Glomerular visceral epithelial cell (primary cell): ENCODE measurements at regions not wholly inside any gene's neighbourhood (a gene's known extent, or its start where the extent isn't known, plus 50 kb on each side); places are given as distances from the start of the nearest gene placed in this dataset.
"Not testable (repeated sequence)": the region's sequence is repeated elsewhere in the genome, so short reads cannot be mapped to it uniquely, and the experiment has no call there.

Source experiments
- DNase-seq: peaks from one replicate; pipeline ENCODE4 v3.0.0-alpha.2; 2016; ENCODE audit errors: extremely low spot score

DNA sequence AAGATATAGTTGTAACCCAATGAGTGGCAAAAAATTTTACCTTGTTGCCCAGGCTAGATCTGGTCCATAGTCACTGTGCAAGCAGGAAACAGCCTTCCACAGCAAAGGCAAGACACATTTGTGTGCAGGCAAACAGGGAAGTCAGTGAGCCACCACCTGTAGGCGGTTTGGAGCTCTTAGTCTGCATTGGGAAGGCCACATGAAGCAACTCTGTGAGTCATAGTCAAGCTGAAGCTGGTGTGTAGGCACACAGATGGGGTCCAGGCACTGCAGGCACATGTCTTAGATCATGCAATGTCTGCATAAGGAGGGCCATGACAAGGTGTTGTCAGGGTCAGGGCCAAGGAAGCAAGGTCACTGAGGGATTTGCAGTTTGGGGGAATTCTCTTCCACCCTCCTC lies 543.2 kb upstream of the EPHA7 start:
- DNase-seq = no peak

- no peak for DNase-seq
These were observed 535.2 kb upstream of the EPHA7 start for GRCh38 chr6:93954584-93954983.

- DNase-seq = no peak
These were observed 524.3 kb upstream of the EPHA7 start for GRCh38 chr6:93943661-93944060.

- no peak for DNase-seq
These were observed 521.0 kb upstream of the EPHA7 start for GRCh38 chr6:93940381-93940780.

DNA sequence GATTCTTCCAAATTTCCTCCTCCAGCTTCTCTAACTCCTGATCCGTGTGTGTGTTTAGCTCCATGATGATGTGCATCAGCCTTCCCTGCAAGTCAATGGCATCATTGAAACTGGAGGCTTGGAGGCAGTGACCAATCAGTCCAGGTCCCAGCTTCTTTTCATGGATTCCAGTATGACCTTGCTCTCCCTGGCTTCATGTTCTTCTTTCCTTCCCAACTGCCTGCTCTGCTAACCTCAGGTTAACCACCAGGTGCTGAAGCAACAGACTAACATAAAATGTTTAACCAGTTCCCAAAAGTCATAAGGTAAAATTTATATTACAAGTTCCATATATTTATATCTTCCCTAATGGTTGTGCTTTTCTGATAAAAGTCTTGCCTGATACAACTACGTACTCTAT lies 512.8 kb upstream of the EPHA7 start:
- no peak for DNase-seq

GRCh38 chr6:93927731-93928130 lies 508.4 kb upstream of the EPHA7 start:
- DNase-seq = no peak

- no peak for DNase-seq
These were observed 500.0 kb upstream of the EPHA7 start for GRCh38 chr6:93919365-93919764.

DNA sequence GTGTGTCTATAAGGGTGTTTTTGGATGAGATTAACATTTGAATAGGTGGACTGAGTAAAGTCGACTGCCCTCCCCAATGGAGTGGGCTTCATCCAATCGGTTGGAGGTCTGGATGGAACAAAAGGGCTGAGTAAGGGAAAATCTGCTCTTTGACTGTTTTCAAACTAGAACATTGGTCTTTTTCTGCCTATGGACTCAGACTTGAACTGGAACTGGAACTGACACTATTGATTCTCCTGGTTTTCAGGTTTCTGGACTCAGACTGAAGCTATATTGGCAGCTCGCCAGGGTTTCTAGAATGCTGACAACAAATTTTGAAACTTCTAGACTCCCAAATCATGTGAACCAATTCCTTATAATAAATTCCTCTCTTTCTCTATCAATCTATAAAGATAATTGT lies 498.9 kb upstream of the EPHA7 start:
- DNase-seq = no peak

DNA sequence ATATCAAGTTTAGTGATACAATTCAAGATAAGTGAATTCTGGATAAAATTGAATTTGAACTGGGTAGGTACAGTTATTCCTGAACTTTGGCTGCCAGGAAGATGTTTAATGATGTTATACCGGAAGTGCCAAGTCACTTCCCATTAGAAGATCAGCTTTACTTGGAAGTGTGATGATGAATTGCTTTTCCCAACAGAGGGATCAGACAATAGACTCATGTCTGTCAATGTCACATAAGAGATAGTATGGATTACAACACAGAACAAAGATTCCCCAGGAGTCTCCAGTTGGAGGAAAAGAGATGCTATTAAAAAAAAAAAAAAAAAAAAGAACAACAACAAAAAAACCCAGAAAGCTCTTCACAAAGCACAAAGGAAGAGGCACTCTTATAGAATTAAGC lies 497.9 kb upstream of the EPHA7 start:
- no peak for DNase-seq

DNA sequence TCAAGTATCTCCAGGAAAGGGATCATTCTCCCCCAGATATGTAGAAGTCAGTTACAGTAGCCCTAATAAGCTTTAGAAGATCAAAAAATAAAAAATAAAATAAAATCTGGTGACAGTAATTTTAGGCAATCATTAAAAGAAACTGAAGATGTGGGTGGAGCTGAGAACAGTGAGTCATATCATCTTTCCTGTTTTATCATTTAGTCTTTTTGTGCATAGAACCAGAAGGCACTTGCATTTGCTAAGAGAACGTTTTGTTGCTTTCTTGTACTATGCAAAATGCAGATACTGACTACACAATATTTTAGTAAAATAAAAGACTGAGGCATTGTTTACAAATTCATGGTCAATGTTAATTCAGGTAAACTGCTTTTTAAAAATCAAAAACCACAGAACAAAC lies 497.4 kb upstream of the EPHA7 start:
- no peak for DNase-seq

DNA sequence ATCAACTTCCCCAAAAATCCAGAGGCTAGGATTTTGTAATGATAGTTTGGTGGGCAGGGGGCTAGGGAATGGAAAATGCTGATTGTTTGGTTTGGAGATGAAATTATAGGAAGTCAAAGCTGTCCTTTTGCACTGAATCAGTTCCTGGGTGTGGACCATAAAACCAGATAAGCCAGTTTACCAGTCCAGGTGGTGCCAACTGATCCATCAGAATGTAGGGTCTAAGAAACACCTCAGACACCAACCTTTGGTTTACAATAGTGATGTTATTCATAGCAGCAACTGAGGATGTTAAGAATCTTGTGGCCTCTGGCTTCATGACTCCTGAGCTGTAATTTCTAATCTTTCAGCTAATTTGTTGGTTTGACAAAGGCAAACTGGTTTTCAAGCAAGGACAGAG lies 496.6 kb upstream of the EPHA7 start:
- no peak for DNase-seq

DNA sequence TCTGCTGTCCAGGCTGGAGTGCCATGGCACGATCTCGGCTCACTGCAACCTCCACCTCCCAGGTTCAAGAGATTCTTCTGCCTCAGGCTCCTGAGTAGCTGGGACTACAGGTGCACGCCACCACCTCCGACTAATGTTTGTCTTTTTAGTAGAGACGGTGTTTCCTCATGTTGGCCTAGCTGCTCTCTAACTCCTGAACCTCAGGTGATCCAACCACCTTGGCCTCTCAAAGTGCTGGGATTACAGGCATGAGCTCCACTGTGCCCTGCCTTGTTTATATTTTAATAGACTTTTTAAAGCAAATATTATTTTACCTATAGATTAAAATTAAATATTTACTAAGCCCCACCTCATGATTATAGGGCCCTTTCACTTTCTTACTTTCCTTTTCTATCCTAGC lies 483.2 kb upstream of the EPHA7 start:
- DNase-seq = no peak

- no peak for DNase-seq
These were observed 480.8 kb upstream of the EPHA7 start for GRCh38 chr6:93900142-93900541.

DNA sequence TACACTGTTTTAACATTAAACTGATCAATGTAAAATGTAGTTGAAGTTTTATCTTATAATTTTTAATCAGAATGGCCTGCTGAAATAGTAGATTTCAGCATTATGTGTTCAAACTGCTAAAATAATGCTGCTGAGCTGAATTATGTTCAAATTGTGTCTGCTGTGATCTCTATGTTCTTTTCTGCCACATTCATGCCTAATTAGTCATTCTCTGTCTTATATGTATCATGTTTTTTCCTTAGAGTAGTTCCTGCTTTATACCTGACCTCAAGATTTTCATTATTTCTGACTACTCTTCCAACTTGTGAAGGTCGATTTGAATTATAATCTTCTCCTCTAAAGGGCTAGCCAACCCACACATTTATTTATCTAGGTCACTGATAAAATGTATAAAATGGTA lies 476.7 kb upstream of the EPHA7 start:
- DNase-seq = no peak

DNA sequence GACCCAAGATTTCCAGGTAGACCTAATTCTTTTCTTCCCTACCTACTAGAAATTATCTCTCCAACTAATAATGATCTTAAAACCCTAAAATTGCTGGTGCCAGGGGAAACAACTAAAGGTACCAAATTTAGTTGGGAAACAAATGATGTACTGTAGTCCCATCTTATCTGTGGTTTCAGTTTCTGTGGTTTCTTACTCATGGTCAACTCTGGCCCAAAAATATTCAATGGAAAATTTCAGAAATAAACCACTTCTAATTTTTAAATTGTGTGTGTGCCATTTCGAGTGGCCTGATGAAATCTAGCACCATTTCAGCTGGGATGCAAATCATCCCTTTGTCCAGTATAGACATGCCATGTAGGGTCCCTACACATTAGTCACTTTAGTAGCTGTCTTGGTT lies 475.2 kb upstream of the EPHA7 start:
- no peak for DNase-seq

DNA sequence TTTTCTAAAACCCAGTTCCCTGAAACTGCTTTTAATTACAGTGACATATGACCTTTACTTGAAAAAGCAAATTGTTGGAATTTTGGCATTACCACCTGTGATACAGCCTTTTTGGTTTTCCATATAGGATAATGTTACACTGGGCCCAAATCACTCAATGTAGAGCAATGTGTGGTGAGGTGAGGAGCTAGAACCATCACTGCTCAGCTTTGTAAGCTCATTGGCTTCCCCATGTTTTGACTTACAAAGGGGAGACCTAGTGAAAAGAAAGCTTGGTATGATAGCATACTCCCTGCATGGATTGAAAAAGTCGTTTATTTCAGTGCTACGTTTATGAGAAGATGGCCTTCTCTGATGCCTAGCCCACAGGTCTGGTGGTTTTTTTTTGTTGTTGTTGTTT lies 470.4 kb upstream of the EPHA7 start:
- DNase-seq = no peak

- DNase-seq = no peak
These were observed 467.1 kb upstream of the EPHA7 start for GRCh38 chr6:93886416-93886815.

DNA sequence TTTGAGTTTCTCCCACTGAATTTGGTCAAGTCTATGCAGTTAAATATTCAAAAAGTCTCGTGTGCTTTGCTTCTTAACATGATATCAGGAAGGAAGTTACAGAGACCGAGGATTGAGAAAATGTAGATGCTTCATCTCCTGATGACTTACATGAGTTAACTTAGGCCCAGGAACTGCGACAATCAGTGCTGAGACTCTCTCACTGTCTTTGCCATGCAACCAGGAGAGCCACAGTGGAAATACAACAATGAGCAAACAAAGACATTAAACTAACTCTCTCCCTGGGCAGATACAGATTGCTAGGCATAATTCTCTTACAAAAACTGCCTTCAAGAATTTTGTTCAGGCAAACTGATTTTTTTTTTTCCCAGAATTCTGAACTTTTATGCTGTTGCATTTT lies 440.6 kb upstream of the EPHA7 start:
- no peak for DNase-seq

- no peak for DNase-seq
These were observed 438.9 kb upstream of the EPHA7 start for GRCh38 chr6:93858213-93858612.

DNA sequence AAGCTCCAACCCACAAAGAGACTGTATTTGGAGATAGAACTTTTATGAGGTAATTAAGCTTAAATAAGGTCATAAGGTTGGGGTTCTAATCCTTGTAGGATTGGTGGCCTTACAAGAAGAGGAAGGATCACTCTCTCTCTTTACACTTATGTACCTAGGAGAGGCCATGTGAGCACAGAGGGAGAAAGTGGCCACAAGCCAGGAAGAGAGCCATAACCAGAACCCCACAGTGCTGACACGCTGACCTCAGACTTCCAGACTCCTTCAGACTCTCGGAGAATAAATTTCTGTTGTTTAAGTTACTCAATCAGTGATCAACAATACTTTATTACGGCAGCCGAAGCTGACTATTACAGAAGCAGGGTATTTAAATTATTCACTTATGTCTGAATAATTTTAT lies 430.5 kb upstream of the EPHA7 start:
- DNase-seq = peak; percentile 19

DNA sequence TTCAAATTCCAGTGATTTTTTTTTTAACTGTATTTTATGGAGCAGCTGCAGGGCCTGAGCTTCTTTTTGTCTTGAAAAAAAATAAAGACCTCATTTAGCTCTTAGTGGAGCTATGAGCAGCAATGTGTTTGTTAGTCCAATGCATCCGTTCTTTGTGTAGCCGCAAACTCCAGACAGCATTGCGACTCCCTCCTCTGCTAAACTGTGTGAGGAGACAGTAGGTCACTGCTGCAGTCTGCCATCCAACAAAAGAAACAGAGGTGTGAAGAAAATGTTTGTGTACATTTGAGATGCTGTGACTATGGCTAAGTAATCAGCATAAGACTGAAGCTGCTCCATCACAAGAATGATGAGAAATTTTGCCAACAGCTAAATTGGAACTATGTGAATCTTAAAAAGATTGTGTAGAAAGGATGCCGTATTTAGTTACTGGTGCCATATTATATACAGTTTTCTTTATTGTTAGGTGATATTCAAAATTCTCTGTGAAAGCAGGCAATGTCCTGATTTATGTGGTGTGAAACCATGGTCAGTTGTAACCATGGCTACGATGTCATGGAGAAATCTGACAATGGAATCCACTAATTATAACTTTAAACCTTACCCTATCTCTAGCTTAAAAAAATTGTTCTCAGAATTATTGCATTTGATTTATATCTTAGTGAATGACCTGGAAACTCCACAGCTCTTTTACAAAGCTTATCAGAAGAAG lies 428.8 kb upstream of the EPHA7 start:
- no peak for DNase-seq

DNA sequence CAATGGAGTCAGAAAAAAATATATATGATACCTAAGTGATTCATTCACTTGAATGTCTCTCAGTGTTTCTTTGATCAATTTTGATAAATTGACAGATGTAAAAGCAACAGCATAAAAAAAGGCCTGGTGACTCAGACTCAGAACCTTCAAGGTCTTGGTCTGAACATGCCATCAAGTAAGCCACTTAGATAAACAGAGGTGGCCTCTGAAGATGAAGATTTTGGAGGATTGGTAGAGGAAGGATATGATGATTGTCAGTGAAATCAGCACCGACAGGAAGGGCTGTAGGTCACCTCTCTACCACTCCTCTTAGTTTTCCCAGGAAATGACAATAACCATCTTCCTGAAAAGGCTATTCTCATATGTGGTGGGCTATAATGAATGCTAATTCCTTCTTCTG lies 422.8 kb upstream of the EPHA7 start:
- DNase-seq = no peak

DNA sequence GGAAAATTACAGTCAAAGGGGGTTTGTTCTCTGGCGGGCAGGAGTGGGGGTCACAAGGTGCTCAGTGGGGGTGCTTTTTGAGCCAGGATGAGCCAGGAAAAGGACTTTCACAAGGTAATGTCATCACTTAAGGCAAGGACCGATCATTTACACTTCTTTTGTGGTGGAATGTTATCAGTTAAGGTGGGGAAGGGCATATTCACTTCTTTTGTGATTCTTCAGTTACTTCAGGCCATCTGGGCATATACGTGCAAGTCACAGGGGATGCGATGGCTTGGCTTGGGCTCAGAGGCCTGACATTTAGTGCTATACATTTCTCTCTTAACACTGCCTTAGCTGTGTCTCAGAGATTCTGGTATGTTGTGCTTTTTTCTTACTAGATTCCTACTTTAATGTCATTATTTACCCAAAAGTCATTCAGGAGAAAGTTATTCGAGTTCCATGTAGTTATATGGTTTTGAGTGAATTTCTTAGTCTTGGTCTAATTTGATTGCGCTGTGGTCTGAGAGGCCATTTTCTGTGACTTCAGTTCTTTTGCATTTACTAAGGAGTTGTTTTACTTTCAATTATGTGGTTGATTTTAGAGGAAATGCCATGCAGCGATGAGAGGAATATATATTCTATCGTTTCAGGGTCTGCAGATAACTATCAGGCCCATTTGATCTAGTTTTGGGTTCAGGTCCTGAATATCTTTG lies 416.2 kb upstream of the EPHA7 start:
- not testable (repeated sequence) for DNase-seq

GRCh38 chr6:93835026-93835425 lies 415.7 kb upstream of the EPHA7 start:
- not testable (repeated sequence) for DNase-seq
